GM19438 (cell line): ENCODE measurements at regions not wholly inside any gene's neighbourhood (a gene's known extent, or its start where the extent isn't known, plus 50 kb on each side); places are given as distances from the start of the nearest gene placed in this dataset.
"Not testable (repeated sequence)": the region's sequence is repeated elsewhere in the genome, so short reads cannot be mapped to it uniquely, and the experiment has no call there.

Experiments
- ATAC-seq: cut with Tn5 transposase; IDR thresholded peaks from one replicate; pipeline ENCODE4 v1.9.1; 2021; ENCODE audit warnings: low read depth; ENCODE audit not compliant: unreplicated experiment

- no peak for ATAC-seq
Measured at GRCh38 chr10:31121757-31122577, 90.3 kb upstream of the ZNF438 start.

GRCh38 chr10:31123946-31124345 is 92.3 kb upstream of the ZNF438 start:
- no peak for ATAC-seq

- no peak for ATAC-seq
Measured at GRCh38 chr10:31124852-31125251, 93.2 kb upstream of the ZNF438 start.

GRCh38 chr10:31125789-31126188 is 94.1 kb upstream of the ZNF438 start:
- ATAC-seq = no peak

- no peak for ATAC-seq
Measured at GRCh38 chr10:31126593-31126992, 94.9 kb upstream of the ZNF438 start.

- ATAC-seq = no peak
Measured at GRCh38 chr10:31128536-31128935, 96.9 kb upstream of the ZNF438 start.

- ATAC-seq = no peak
Measured at GRCh38 chr10:31129271-31129670, 97.6 kb upstream of the ZNF438 start.

- no peak for ATAC-seq
Measured at GRCh38 chr10:31129880-31130405, 98.3 kb upstream of the ZNF438 start.

GRCh38 chr10:31130406-31130805 is 98.7 kb upstream of the ZNF438 start:
- ATAC-seq = no peak

GRCh38 chr10:31131251-31131650 is 99.6 kb upstream of the ZNF438 start:
- no peak for ATAC-seq

GRCh38 chr10:31132681-31133244 is 101.1 kb upstream of the ZNF438 start:
- ATAC-seq = no peak

GRCh38 chr10:31133251-31133791 is 101.7 kb upstream of the ZNF438 start:
- ATAC-seq = no peak

- ATAC-seq = peak; percentile 35
Measured at GRCh38 chr10:31133792-31134310, 102.2 kb upstream of the ZNF438 start.

- peak; percentile 53 for ATAC-seq
Measured at GRCh38 chr10:31134311-31134952, 102.8 kb upstream of the ZNF438 start.

- no peak for ATAC-seq
Measured at GRCh38 chr10:31135171-31135570, 103.5 kb upstream of the ZNF438 start.

GRCh38 chr10:31135791-31136190 is 104.1 kb upstream of the ZNF438 start:
- not testable (repeated sequence) for ATAC-seq

GRCh38 chr10:31136386-31136785 is 104.7 kb upstream of the ZNF438 start:
- ATAC-seq = no peak

- no peak for ATAC-seq
Measured at GRCh38 chr10:31136930-31137885, 105.5 kb upstream of the ZNF438 start.

- no peak for ATAC-seq
Measured at GRCh38 chr10:31138026-31138553, 106.4 kb upstream of the ZNF438 start.

GRCh38 chr10:31139497-31139896 is 107.8 kb upstream of the ZNF438 start:
- ATAC-seq = no peak
